ENCODE measurements at regions not wholly inside any gene's neighbourhood (a gene's known extent, or its start where the extent isn't known, plus 50 kb on each side); places are given as distances from the start of the nearest gene placed in this dataset.
"Not testable (repeated sequence)": the region's sequence is repeated elsewhere in the genome, so short reads cannot be mapped to it uniquely, and the experiment has no call there.

- DNase-seq (ENCODE audit: low read depth, low spot score) = no peak
- no peak overlapping the region for H3K27ac ChIP-seq (ENCODE audit: low read depth, low read length)
- CTCF ChIA-PET = no interaction called here
- TF ChIP-seq CTCF (IDR thresholded peaks at IDR 0.05; ENCODE audit: low read depth, low read length) = no peak
- POLR2A ChIA-PET = no interaction called here
- peaks cover 6% of the 10 kb centered on the region for H3K27me3 ChIP-seq (ENCODE audit: control insufficient read depth, insufficient read depth, low read length)
- H3K4me3 ChIP-seq (ENCODE audit: low read depth, low read length) = no peak overlapping the region
- H3K9me3 ChIP-seq (ENCODE audit: control insufficient read depth, insufficient read depth, low read length) = no peaks in the 10 kb centered on the region
These were observed 224.8 kb upstream of the NOCT start for GRCh38 chr4:138790706-138791340.

- Histone ChIP-seq H3K9me3 (ENCODE audit: control insufficient read depth, insufficient read depth, low read length) (no peaks in the 10 kb centered on the region), H3K27me3 (ENCODE audit: control insufficient read depth, insufficient read depth, low read length) (peaks cover 6% of the 10 kb centered on the region), H3K27ac (ENCODE audit: low read depth, low read length) (no peak overlapping the region), H3K4me3 (ENCODE audit: low read depth, low read length) (no peak overlapping the region)
- CTCF ChIA-PET = no interaction called here
- POLR2A ChIA-PET = no interaction called here
- no peak for TF ChIP-seq CTCF (IDR thresholded peaks at IDR 0.05; ENCODE audit: low read depth, low read length)
- DNase-seq (ENCODE audit: low read depth, low spot score) = no peak
These were observed 225.8 kb upstream of the NOCT start for GRCh38 chr4:138789796-138790195.

GRCh38 chr4:138788857-138789256 lies 226.7 kb upstream of the NOCT start:
- no peak for DNase-seq (ENCODE audit: low read depth, low spot score)
- H3K27ac ChIP-seq (ENCODE audit: low read depth, low read length) = no peak overlapping the region
- CTCF ChIA-PET = no interaction called here
- H3K27me3 ChIP-seq (ENCODE audit: control insufficient read depth, insufficient read depth, low read length) = no peaks in the 10 kb centered on the region
- H3K9me3 ChIP-seq (ENCODE audit: control insufficient read depth, insufficient read depth, low read length) = no peaks in the 10 kb centered on the region
- H3K4me3 ChIP-seq (ENCODE audit: low read depth, low read length) = no peak overlapping the region
- POLR2A ChIA-PET = no interaction called here
- no peak for TF ChIP-seq CTCF (IDR thresholded peaks at IDR 0.05; ENCODE audit: low read depth, low read length)

GRCh38 chr4:138788267-138788790 lies 227.3 kb upstream of the NOCT start:
- no peaks in the 10 kb centered on the region for H3K9me3 ChIP-seq (ENCODE audit: control insufficient read depth, insufficient read depth, low read length)
- no peaks in the 10 kb centered on the region for H3K27me3 ChIP-seq (ENCODE audit: control insufficient read depth, insufficient read depth, low read length)
- no peak overlapping the region for H3K4me3 ChIP-seq (ENCODE audit: low read depth, low read length)
- POLR2A ChIA-PET = no interaction called here
- CTCF ChIA-PET = no interaction called here
- no peak for TF ChIP-seq CTCF (IDR thresholded peaks at IDR 0.05; ENCODE audit: low read depth, low read length)
- DNase-seq (ENCODE audit: low read depth, low spot score) = no peak
- no peak overlapping the region for H3K27ac ChIP-seq (ENCODE audit: low read depth, low read length)

GRCh38 chr4:138779761-138780160 lies 235.8 kb upstream of the NOCT start:
- H3K27ac ChIP-seq (ENCODE audit: low read depth, low read length); H3K4me3 ChIP-seq (ENCODE audit: low read depth, low read length); H3K27me3 ChIP-seq (ENCODE audit: control insufficient read depth, insufficient read depth, low read length); H3K9me3 ChIP-seq (ENCODE audit: control insufficient read depth, insufficient read depth, low read length); DNase-seq (ENCODE audit: low read depth, low spot score); POLR2A ChIA-PET; CTCF ChIA-PET: not testable (repeated sequence)
